GM13977 (cell line): ENCODE measurements at regions not wholly inside any gene's neighbourhood (a gene's known extent, or its start where the extent isn't known, plus 50 kb on each side); places are given as distances from the start of the nearest gene placed in this dataset.

Source experiments
- DNase-seq: peaks from one replicate; pipeline ENCODE4 v3.0.0; 2012; ENCODE audit warnings: low spot score
- in situ Hi-C: fragments of 300-500 bp; cut with MboI; formaldehyde crosslinking; loops from one replicate; pipeline ENCODE4 v1.12.0; 2022; ENCODE audit warnings: low sequenced_read_pairs, low pct_unique_long_range_greater_than_20kb, mixed read lengths, inconsistent platforms; ENCODE audit not compliant: unreplicated experiment
- TF ChIP-seq, protein P1 (sequence below): IDR thresholded peaks from 2 replicates; pipeline ENCODE4 v1.5.1; 2012; ENCODE audit warnings: mild to moderate bottlenecking, control low read depth; ENCODE audit not compliant: insufficient read depth; ENCODE audit errors: extremely low read depth, missing control alignments

DNA sequence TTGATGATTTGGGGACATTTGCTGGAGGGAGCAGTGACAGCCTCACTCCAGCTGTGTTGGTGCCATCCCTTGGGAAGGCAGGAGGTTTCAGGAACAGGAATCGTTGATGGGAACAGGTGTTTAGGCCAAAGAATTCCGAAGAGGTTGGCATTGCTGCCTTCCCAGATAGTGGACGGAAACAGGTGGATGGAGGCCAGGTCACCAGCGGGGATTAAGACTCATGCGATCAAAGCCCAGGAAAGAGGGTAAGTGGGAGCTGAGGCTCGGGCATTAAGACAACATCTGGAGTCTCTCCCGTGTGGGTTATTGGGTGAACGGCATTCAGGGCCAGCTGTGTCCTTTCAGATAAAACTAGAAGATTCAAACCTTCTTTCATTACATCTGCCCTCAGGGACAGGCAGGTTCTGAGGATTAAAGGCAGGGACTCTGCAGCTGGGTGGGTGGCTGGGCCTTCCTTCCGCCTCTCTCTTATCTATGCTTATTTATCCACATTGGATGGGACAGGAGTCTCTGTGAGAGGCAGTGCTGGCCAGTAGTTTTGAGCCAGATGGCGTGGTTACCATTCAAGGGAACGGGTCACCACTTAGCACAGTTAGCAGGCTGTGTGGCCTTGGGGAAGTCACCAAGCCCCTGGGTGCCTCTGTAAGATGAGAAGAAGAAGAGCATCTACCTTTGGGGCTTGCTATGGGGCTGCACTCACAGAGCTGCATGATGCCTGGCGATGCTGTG lies 67.6 kb downstream of the INSIG1 start:
- TF ChIP-seq, protein P1, sequence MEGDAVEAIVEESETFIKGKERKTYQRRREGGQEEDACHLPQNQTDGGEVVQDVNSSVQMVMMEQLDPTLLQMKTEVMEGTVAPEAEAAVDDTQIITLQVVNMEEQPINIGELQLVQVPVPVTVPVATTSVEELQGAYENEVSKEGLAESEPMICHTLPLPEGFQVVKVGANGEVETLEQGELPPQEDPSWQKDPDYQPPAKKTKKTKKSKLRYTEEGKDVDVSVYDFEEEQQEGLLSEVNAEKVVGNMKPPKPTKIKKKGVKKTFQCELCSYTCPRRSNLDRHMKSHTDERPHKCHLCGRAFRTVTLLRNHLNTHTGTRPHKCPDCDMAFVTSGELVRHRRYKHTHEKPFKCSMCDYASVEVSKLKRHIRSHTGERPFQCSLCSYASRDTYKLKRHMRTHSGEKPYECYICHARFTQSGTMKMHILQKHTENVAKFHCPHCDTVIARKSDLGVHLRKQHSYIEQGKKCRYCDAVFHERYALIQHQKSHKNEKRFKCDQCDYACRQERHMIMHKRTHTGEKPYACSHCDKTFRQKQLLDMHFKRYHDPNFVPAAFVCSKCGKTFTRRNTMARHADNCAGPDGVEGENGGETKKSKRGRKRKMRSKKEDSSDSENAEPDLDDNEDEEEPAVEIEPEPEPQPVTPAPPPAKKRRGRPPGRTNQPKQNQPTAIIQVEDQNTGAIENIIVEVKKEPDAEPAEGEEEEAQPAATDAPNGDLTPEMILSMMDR = no peak
- in situ Hi-C loops = no loop called here

DNA sequence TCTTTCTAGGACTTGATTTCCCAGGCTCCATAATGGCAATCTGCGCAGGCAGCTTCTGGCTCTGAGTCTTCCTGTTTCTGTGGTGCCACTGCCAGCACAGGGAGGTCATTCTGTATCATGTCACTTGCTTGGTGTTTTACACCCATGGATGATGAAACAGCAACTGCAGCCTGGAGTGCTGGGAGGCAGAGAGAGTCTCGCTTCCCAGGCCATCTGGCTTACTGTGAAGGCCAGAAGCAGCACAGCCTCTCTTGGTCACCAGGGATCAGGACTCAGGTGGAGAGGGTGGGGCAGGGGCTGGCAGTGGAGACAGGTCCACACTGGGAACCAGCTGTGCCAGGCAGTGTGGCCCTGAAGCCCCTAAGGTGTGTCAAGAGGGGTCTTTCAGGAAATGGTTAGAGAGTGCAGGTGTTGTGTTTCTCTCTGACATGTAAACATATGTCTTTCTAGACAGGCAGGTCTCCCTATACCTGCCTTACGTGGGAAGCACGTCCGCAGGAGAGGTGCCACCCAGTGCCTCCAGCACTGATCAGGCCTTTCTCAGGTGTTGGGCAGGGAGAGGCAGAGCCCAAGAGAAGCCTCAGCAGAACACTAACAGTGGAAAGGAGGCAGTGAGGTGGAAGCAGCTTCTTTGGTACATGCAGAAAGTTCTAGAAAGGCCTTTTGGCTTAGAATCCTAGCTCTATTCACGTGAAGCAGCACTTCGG lies 71.4 kb downstream of the INSIG1 start:
- in situ Hi-C loops = no loop called here
- DNase-seq = no peak
- TF ChIP-seq, protein P1 = no peak

More for the DNA sequence above, 67.6 kb downstream of the INSIG1 start:
- DNase-seq = no peak

DNA sequence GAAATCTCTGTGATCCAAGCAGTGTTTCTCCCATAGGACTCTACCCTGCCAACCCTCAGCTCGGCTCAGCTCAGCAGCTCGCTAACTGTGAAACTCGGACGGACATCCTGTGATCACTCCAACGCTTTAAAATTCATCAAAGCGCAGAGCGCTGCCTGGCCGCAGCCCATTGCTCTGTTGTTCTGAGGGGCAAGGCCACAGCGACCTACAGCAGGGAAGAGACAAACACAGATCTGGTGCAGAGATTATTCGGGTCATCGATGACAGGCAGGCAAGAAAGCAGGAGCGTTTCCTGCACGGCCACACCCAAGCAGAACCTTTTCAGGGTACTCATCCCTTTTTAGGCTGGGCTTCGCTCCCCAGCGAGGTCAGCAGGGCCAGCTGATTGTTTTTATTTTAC lies 72.1 kb downstream of the INSIG1 start:
- in situ Hi-C loops = loop anchor here (10.0 kb wide), 1 partner anchor 135 kb away; no protein-coding TSS in a partner anchor
- TF ChIP-seq, protein P1 = no peak
- DNase-seq = no peak

DNA sequence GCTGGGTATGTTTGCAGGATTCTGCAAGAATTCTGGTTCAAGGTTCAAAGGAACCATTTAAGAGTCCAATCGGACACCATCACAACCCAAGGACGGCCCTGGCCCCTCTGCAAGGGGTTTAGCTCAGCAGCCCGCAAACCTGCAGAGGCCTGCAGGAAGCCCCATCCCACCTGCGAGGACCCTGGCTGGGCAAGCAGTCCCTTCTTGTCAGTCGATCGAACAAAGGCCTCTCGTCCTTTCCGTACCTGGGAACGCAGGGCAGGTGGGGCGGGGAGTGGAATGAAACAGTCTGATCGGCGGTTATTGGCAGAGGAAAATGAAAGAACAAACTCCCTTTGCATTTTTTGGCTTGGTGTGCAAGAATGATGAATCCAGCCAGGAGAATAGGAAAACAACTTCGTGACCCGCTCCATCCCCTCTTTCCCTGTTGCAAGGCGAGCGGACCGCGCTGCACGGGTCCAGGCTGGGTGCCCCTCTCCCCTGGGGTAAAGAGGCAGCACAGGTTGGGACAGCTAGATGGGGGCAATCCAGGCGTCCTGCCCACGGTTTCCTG lies 73.7 kb downstream of the INSIG1 start:
- TF ChIP-seq, protein P1 = no peak
- DNase-seq = no peak
- in situ Hi-C loops = loop anchor here (10.0 kb wide), 1 partner anchor 133 kb away; no protein-coding TSS in a partner anchor

DNA sequence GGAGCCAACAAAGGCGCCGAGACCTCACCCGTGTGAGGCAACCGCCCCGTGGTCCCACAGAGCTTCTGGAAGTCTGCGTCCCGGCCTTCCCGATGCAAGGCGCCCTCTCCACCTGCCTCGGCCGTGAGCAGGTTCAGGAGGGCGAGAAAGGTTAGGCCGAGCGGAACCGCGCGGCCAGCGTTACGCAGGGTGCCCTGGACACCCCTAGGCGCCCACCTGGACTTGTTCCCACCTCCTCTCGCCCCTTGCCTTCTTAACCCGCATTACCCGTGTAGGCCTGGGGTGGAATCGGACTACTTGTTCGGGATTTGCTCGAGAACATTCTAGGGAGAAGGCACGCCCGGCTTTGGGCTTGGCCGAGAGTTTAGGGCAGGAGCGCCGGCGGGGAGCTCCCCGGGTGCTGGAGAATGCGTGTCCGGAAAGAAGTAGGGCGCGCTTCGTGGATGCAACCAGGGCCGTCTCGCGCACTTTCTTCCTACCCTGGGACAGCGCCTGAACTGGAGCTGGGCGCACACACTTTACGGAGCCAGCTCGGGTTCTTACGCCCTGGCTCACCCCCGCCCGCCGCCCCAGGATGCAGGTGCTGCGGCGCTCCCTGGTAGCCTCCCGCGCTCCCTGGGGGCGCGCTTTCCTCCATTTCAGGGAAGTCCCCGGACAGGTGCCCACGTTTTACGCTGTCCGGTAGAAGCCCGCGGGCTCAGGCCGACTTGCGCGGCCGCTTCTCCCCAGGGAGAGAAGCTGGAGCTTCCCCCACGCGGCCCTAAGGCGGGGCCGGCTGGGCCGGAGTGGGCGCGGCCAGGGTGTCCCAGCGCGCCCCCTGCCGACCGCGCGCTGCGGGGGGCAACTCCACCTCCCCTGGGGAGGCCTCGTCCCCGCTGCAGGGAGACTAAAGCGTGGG lies 74.5 kb downstream of the INSIG1 start:
- in situ Hi-C loops = loop anchor here (10.0 kb wide), 1 partner anchor 133 kb away; no protein-coding TSS in a partner anchor

More for the DNA sequence above, 74.5 kb downstream of the INSIG1 start:
- TF ChIP-seq, protein P1 = peak; percentile 65
- peak; percentile 77 for DNase-seq
